Right cardiac atrium (tissue), 5 donors: ENCODE measurements at regions not wholly inside any gene's neighbourhood (a gene's known extent, or its start where the extent isn't known, plus 50 kb on each side); places are given as distances from the start of the nearest gene placed in this dataset.

Experiments used
- ATAC-seq, 2 donors: fragments of 200-7000 bp; cut with Tn5 transposase; one replicate each; pipeline versions ENCODE4 v1.8.0 to v1.9.1; 2020; ENCODE audit warnings: moderate library complexity in 2 of 2, mild to moderate bottlenecking in 1 of 2
- DNase-seq, 3 donors: peaks; one replicate each; pipeline ENCODE4 v3.0.0-alpha.2; 2020
- H3K27ac ChIP-seq: one replicate; pipeline ENCODE4 v1.5.1; 2013; ENCODE audit warnings: mild to moderate bottlenecking, low read length, control low read depth, moderate library complexity
- H3K27me3 ChIP-seq: one replicate; pipeline ENCODE4 v1.6.1; 2013; ENCODE audit not compliant: control insufficient read depth, insufficient read depth
- H3K4me1 ChIP-seq: one replicate; pipeline ENCODE4 v1.6.1; 2013; ENCODE audit warnings: low read length; ENCODE audit not compliant: control insufficient read depth, insufficient read depth
- H3K4me3 ChIP-seq: one replicate; pipeline ENCODE4 v1.5.1; 2013; ENCODE audit warnings: low read length, control low read depth
- H3K9me3 ChIP-seq: one replicate; pipeline ENCODE4 v1.6.1; 2013; ENCODE audit warnings: low read length; ENCODE audit not compliant: control insufficient read depth
- WGBS: extraction: QIAGEN DNeasy Blood & Tissue Kit; methylation state at CpG from one replicate; pipeline ENCODE4 v1.1.7; 2013; 5-methylcytosine and 5-hydroxymethylcytosine counted together
- intact Hi-C, 4 donors: fragments of 100-400 bp; cut with DNase I; formaldehyde crosslinking; loops; one replicate each; pipeline versions ENCODE4 v1.11.0 to v1.14.0; 2022 to 2023
- donor health status: healthy with polysubstance abuse.
- donor health status: DM: no; HTN: yes; CAD: no.
- donor health status: DM: no; HTN: no; CAD: no.
- donor health status: DM: no; HTN: yes; CAD: no; lungs with severe emphysema.
- donor health status: DM: yes; HTN: yes; CAD: no.

DNA sequence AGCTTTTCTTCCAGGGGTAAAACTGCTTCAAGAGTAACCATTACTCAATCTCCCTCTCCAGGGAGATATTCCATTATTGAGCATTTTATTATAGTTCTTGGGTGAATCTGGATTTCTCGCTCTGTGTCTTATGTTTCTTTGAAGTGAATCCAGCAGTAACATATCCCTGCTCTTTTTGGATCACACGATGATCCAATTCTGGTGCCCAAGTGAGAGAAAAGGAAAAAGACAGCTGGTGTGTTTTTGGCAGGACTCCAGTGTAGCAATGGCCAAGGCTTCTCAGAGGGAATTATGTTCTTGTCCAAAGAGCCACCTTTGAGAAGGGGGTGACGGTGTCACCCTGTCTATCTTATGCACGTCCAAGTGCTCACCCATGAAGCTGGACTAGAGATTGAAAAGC is 140.3 kb upstream of the ERRFI1 start:
- H3K27me3 ChIP-seq: no peaks in the 10 kb centered on the region
- H3K4me3 ChIP-seq: no peak overlapping the region
- intact Hi-C loops: no loop called here
- no peak overlapping the region for H3K27ac ChIP-seq
- peaks cover 10% of the 10 kb centered on the region for H3K4me1 ChIP-seq
- WGBS: 62% methylated on average over 4 of the region's 4 CpGs
- H3K9me3 ChIP-seq: no peaks in the 10 kb centered on the region
- ATAC-seq (no peak), DNase-seq (no peak)

GRCh38 chr1:8165595-8166360 is 139.7 kb upstream of the ERRFI1 start:
- intact Hi-C loops: no loop called here
- no peak overlapping the region for H3K27ac ChIP-seq
- peaks cover 10% of the 10 kb centered on the region for H3K4me1 ChIP-seq
- no peaks in the 10 kb centered on the region for H3K27me3 ChIP-seq
- ATAC-seq (no peak), DNase-seq (no peak)
- no peak overlapping the region for H3K4me3 ChIP-seq
- no peaks in the 10 kb centered on the region for H3K9me3 ChIP-seq
- WGBS: 81% methylated on average over 14 of the region's 14 CpGs

- WGBS: 87% methylated on average over 10 of the region's 10 CpGs
- intact Hi-C loops: no loop called here
- no peaks in the 10 kb centered on the region for H3K27me3 ChIP-seq
- DNase-seq (peak in 1 of 3 donors; percentile 11), ATAC-seq (no peak)
- peaks cover 4% of the 10 kb centered on the region for H3K4me1 ChIP-seq
- H3K9me3 ChIP-seq: no peaks in the 10 kb centered on the region
- H3K27ac ChIP-seq: no peak overlapping the region
- H3K4me3 ChIP-seq: no peak overlapping the region
Observed at GRCh38 chr1:8164670-8165069, 138.6 kb upstream of the ERRFI1 start.

GRCh38 chr1:8163039-8163438 is 136.9 kb upstream of the ERRFI1 start:
- no peak for DNase-seq
- no peak for ATAC-seq
- 92% methylated on average over 4 of the region's 4 CpGs for WGBS
- Histone ChIP-seq H3K9me3 (no peaks in the 10 kb centered on the region), H3K27ac (no peak overlapping the region), H3K4me3 (no peak overlapping the region), H3K4me1 (peaks cover 4% of the 10 kb centered on the region), H3K27me3 (no peaks in the 10 kb centered on the region)
- intact Hi-C loops: no loop called here

GRCh38 chr1:8162168-8162567 is 136.1 kb upstream of the ERRFI1 start:
- ATAC-seq (no peak), DNase-seq (no peak)
- 88% methylated on average over 7 of the region's 7 CpGs for WGBS
- Histone ChIP-seq H3K9me3 (no peaks in the 10 kb centered on the region), H3K27me3 (no peaks in the 10 kb centered on the region), H3K4me3 (no peak overlapping the region), H3K27ac (no peak overlapping the region), H3K4me1 (peaks cover 4% of the 10 kb centered on the region)
- intact Hi-C loops: no loop called here

DNA sequence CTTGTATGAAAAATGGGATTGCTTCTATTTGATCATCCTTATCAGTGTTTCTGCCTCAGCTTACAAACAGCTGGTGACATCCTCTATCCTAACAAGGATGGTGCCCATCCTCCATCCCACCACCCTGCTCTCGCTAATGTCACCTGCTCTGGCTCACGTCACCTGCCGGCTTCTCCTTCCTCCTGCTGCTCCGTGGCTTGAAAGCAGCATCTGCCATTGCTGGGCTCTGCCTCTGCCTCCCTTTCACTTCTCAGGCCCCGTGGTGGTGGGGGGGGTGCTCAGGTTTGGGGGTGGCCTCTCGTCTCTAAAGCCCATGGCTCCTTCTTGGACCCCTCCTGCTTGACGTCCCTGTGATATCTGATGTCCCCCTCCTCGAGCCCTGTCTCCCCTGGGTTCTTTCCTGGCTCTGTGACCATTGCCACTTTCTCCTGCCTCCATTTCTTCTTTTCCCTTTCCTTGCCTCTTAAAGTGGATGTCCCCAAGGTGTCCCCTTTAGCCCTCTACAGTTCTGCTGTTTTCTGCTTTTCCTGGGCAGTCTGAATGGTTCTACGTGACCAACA is 135.5 kb upstream of the ERRFI1 start:
- 62% methylated on average over 9 of the region's 9 CpGs for WGBS
- intact Hi-C loops: no loop called here
- DNase-seq (no peak), ATAC-seq (no peak)
- no peaks in the 10 kb centered on the region for H3K9me3 ChIP-seq
- H3K27me3 ChIP-seq: no peaks in the 10 kb centered on the region
- H3K4me1 ChIP-seq: peaks cover 4% of the 10 kb centered on the region
- H3K27ac ChIP-seq: no peak overlapping the region
- H3K4me3 ChIP-seq: no peak overlapping the region

DNA sequence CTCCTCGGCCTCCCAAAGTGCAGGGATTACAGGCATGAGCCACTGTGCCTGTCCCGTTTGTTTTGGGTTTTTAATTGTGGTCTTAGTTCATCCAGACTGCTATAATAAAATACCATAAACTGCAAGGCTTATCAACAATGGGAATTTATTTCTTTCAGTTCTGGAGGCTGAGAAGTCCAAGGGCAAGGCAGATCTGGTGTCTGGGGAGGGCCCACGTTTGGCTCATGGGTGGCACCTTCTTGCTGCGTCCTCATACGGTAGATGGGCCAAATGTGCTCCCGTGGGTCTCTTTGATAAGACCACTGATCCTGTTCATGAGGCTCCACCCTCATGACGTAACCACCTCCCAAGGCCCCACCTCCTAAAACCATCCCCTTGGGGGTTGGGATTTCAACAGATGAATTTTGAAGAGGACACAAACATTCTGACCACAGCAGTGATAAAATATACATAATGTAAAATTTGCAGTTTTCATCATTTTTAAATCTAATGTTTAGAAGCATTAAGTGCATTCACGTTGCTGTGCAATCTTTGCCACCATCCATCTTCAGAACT is 133.4 kb upstream of the ERRFI1 start:
- no peak overlapping the region for H3K4me3 ChIP-seq
- no peaks in the 10 kb centered on the region for H3K9me3 ChIP-seq
- ATAC-seq: no peak
- intact Hi-C loops: no loop called here
- H3K4me1 ChIP-seq: no peaks in the 10 kb centered on the region
- H3K27ac ChIP-seq: no peak overlapping the region
- DNase-seq: peak in 1 of 3 donors; percentile 29
- no peaks in the 10 kb centered on the region for H3K27me3 ChIP-seq
- WGBS: 86% methylated on average over 8 of the region's 8 CpGs

DNA sequence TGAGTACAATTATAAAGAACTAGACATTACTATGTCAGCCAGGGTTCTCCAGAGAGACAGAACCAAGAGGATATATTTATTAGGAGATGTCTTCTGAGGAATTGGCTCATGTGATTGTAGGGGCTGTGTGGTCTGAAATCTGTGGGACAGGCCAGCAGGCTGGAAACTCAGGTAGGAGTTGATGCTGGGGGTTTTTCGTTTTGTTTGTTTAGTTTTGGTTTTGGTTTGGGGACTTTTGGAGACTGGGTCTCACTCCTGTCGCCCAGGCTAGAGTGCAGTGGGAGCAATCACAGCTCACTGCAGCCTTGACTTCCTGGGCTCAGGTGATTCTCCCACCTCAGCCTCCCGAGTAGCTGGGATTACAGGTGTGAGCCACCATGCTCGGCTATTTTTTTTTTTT is 132.9 kb upstream of the ERRFI1 start:
- intact Hi-C loops: no loop called here

DNA sequence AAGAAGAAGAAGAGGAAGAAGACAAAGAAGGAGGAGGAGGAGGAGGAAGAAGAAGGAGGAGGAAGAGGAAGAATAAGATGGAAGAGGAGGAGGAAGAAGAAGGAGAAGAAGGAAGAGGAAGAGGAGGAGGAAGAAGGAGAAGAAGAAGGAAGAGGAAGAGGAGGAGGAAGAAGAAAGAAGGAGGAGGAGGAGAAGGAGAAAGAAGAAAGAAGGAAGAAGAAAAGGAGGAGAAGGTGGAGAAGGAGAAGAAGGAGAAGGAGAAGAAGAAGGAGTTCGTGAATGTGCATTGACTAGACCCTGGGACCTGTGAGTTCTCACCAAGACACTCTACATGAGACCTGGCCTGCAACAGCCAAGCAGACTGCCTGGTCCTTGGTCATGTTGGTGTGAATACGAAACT is 131.7 kb upstream of the ERRFI1 start:
- DNase-seq (no peak), ATAC-seq (no peak)
- WGBS: 88% methylated on average over 2 of the region's 2 CpGs
- Histone ChIP-seq H3K27ac (no peak overlapping the region), H3K4me3 (no peak overlapping the region), H3K9me3 (no peaks in the 10 kb centered on the region), H3K27me3 (no peaks in the 10 kb centered on the region), H3K4me1 (no peaks in the 10 kb centered on the region)
- intact Hi-C loops: no loop called here

More for the DNA sequence above, 132.9 kb upstream of the ERRFI1 start:
- WGBS: 93% methylated on average over 4 of the region's 4 CpGs
- Histone ChIP-seq H3K27ac (no peak overlapping the region), H3K27me3 (no peaks in the 10 kb centered on the region), H3K4me3 (no peak overlapping the region), H3K9me3 (no peaks in the 10 kb centered on the region), H3K4me1 (no peaks in the 10 kb centered on the region)
- DNase-seq (no peak), ATAC-seq (no peak)

DNA sequence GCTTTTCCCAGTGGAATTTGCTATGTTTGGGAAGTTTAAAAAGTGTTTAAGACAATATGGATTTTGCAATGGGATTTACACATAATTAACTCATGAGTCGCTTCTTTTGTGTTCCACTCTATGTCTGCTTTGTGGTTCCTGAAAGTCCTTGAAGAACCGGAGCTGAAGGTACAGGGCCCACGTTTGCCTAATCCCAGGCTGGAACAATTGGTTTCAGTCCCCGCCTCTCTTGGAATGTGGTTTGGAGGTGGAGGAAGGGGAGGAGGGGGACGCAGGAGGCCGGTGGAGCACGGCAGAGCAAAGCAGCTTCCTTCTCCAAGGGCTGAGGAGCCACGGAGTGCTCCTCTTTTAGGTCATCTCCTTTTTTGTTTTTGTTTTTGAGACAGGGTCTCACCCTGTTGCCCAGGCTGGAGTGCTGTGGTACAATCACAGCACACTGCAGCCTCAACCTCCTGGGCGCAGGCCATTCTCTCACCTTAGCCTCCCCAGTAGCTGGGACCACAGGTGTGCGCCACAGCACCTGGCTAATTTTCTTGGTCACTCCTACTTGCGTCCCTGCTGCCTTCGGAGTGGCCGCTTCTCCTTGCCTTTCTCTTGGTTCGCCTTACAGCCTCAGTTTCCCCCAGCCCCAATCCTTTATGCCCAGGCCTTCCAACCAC is 129.5 kb upstream of the ERRFI1 start:
- 68% methylated on average over 14 of the region's 14 CpGs for WGBS
- no peak for DNase-seq
- H3K9me3 ChIP-seq: no peaks in the 10 kb centered on the region
- intact Hi-C loops: no loop called here
- no peak for ATAC-seq
- H3K4me3 ChIP-seq: no peak overlapping the region
- H3K27me3 ChIP-seq: no peaks in the 10 kb centered on the region
- no peak overlapping the region for H3K27ac ChIP-seq
- H3K4me1 ChIP-seq: no peaks in the 10 kb centered on the region

DNA sequence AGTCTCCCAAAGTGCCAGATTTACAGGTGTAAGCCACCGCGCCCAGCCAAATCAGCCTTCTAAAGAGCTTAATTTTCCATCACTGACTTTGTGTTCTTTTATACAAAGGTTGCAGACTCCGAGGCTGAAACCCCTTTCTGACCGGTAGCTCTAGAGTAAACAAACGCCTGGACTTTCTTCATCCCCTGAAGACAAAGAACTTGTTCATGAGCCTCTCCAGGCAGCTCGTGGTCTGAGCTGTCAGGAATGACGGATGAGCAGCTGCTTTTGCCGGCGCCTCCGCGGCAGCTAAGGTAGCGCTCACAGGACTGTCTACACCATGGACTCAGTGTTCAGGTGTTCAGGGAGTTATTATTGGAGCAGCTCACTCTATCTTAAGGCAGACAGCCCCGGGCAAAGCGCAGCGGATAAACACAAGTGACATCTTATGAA is 128.5 kb upstream of the ERRFI1 start:
- intact Hi-C loops: no loop called here
- Histone ChIP-seq H3K4me1 (no peaks in the 10 kb centered on the region), H3K27ac (no peak overlapping the region)

More for the DNA sequence above, 128.5 kb upstream of the ERRFI1 start:
- Histone ChIP-seq H3K27me3 (no peaks in the 10 kb centered on the region), H3K9me3 (no peaks in the 10 kb centered on the region), H3K4me3 (no peak overlapping the region)
- DNase-seq: no peak
- WGBS: 50% methylated on average over 15 of the region's 15 CpGs
- no peak for ATAC-seq
